NCI-H1417 (cell line): ENCODE measurements at regions not wholly inside any gene's neighbourhood (a gene's known extent, or its start where the extent isn't known, plus 50 kb on each side); places are given as distances from the start of the nearest gene placed in this dataset.
A peak's percentile ranks its signal among the peaks of the same experiment; 100 is the strongest.
"Not testable (repeated sequence)": the region's sequence is repeated elsewhere in the genome, so short reads cannot be mapped to it uniquely, and the experiment has no call there.

Source experiments
- DNase-seq, 3 experiments: peaks; one replicate each; lab custom pipeline; 2025; lab: John Stamatoyannopoulos, UW

- peak in 2 of 3 experiments; percentile 1 to 21 for DNase-seq
Measured at GRCh38 chr2:224174990-224175389, 135.9 kb upstream of the SERPINE2 start.

- no peak for DNase-seq
Measured at GRCh38 chr2:224174521-224174920, 135.4 kb upstream of the SERPINE2 start.

GRCh38 chr2:224173933-224174332, 134.8 kb upstream of the SERPINE2 start:
- DNase-seq = peak; percentile 78 to 97 (median 78)

- no peak for DNase-seq
Measured at GRCh38 chr2:224173210-224173609, 134.1 kb upstream of the SERPINE2 start.

- no peak for DNase-seq
Measured at GRCh38 chr2:224171226-224171625, 132.1 kb upstream of the SERPINE2 start.

GRCh38 chr2:224169847-224170246, 130.8 kb upstream of the SERPINE2 start:
- no peak for DNase-seq

- DNase-seq = not testable (repeated sequence)
Measured at GRCh38 chr2:224167781-224168180, 128.7 kb upstream of the SERPINE2 start.

GRCh38 chr2:224166654-224167053, 127.6 kb upstream of the SERPINE2 start:
- no peak for DNase-seq

- DNase-seq = no peak
Measured at GRCh38 chr2:224165901-224166319, 126.8 kb upstream of the SERPINE2 start.

GRCh38 chr2:224163566-224164307, 124.7 kb upstream of the SERPINE2 start:
- no peak for DNase-seq

GRCh38 chr2:224162122-224162521, 123.0 kb upstream of the SERPINE2 start:
- peak in 1 of 3 experiments; percentile 18 for DNase-seq

- no peak for DNase-seq
Measured at GRCh38 chr2:224161712-224162111, 122.6 kb upstream of the SERPINE2 start.

GRCh38 chr2:224160917-224161316, 121.8 kb upstream of the SERPINE2 start:
- DNase-seq = no peak

GRCh38 chr2:224159345-224159928, 120.4 kb upstream of the SERPINE2 start:
- no peak for DNase-seq

- no peak for DNase-seq
Measured at GRCh38 chr2:224158831-224159230, 119.7 kb upstream of the SERPINE2 start.

- no peak for DNase-seq
Measured at GRCh38 chr2:224158061-224158460, 119.0 kb upstream of the SERPINE2 start.

- no peak for DNase-seq
Measured at GRCh38 chr2:224157655-224158054, 118.6 kb upstream of the SERPINE2 start.

GRCh38 chr2:224156436-224156835, 117.3 kb upstream of the SERPINE2 start:
- DNase-seq = no peak

- no peak for DNase-seq
Measured at GRCh38 chr2:224155896-224156295, 116.8 kb upstream of the SERPINE2 start.

GRCh38 chr2:224155371-224155770, 116.3 kb upstream of the SERPINE2 start:
- no peak for DNase-seq

- no peak for DNase-seq
Measured at GRCh38 chr2:224151680-224152310, 112.7 kb upstream of the SERPINE2 start.

GRCh38 chr2:224151161-224151560, 112.1 kb upstream of the SERPINE2 start:
- DNase-seq = no peak

GRCh38 chr2:224148058-224148457, 109.0 kb upstream of the SERPINE2 start:
- DNase-seq = not testable (repeated sequence)
